ENCODE measurements at regions not wholly inside any gene's neighbourhood (a gene's known extent, or its start where the extent isn't known, plus 50 kb on each side); places are given as distances from the start of the nearest gene placed in this dataset.

- H3K79me2 ChIP-seq (ENCODE audit: insufficient read depth, low read length) = no peaks in the 10 kb centered on the region
- H2BK20ac ChIP-seq (ENCODE audit: low read depth, low read length, poor library complexity, severe bottlenecking) = no peak overlapping the region
- no peak overlapping the region for H3K56ac ChIP-seq (ENCODE audit: insufficient read length, low read depth, low read length)
- H3K18ac ChIP-seq (ENCODE audit: insufficient read length, low read depth, low read length) = no peak overlapping the region
- no peaks in the 10 kb centered on the region for H3K23me2 ChIP-seq (ENCODE audit: insufficient read length, low read depth, low read length, poor library complexity, severe bottlenecking)
- no peaks in the 10 kb centered on the region for H3K79me1 ChIP-seq (ENCODE audit: insufficient read depth, low read depth, low read length, poor library complexity, severe bottlenecking)
- H3K4me1 ChIP-seq (ENCODE audit: insufficient read depth, low read length) = no peaks in the 10 kb centered on the region
- no peak overlapping the region for H3K23ac ChIP-seq (ENCODE audit: insufficient read length, low read depth, low read length)
- no peaks in the 10 kb centered on the region for H4K20me1 ChIP-seq (ENCODE audit: control insufficient read depth, insufficient read depth, insufficient read length)
- H2BK5ac ChIP-seq (ENCODE audit: insufficient read length, low read length) = no peak overlapping the region
- Mint-ChIP-seq H3K27ac (no peak overlapping the region), H3K27me3 (ENCODE audit: low read depth) (no peaks in the 10 kb centered on the region), H3K4me1 (no peaks in the 10 kb centered on the region), H3K36me3 (ENCODE audit: insufficient read depth in 1 of 3, low read depth in 3 of 3) (peaks cover 0 to 7% (median 0%) of the 10 kb centered on the region in 3 experiments; a peak in 1 of 7 replicates), H3K9me3 (peaks cover 0 to 3% of the 10 kb centered on the region in 2 experiments; a peak in 1 of 5 replicates), H3K4me3 (no peak overlapping the region)
- no peak overlapping the region for H4K91ac ChIP-seq (ENCODE audit: insufficient read length, low read depth, low read length)
- H3K14ac ChIP-seq (ENCODE audit: insufficient read depth, low read length) = no peak overlapping the region
- 100% methylated on average over 1 of the region's 3 CpGs for WGBS (ENCODE audit: extremely low coverage, insufficient read length, low lambda C conversion rate)
- no peak overlapping the region for H3K27ac ChIP-seq (ENCODE audit: insufficient read length, low read depth, low read length)
- no peak overlapping the region for H2BK120ac ChIP-seq (ENCODE audit: low read depth, low read length, poor library complexity, severe bottlenecking)
- no peak overlapping the region for H2BK12ac ChIP-seq (ENCODE audit: insufficient read length, low read depth, low read length)
- no peak overlapping the region for H3K4me2 ChIP-seq (ENCODE audit: insufficient read depth, insufficient read length, low read length)
- no peak overlapping the region for H4K5ac ChIP-seq (ENCODE audit: insufficient read length, low read depth, low read length)
- TF ChIP-seq CTCF (conservative IDR thresholded peaks at IDR 0.05) = no peak
- no peak overlapping the region for H2AFZ ChIP-seq (ENCODE audit: low read length)
- H3T11ph ChIP-seq (ENCODE audit: low read length) = no peak overlapping the region
- no peaks in the 10 kb centered on the region for H3K9me3 ChIP-seq (ENCODE audit: control insufficient read depth, low read depth, low read length)
- H3K27me3 ChIP-seq (ENCODE audit: insufficient read depth, low read length) = no peaks in the 10 kb centered on the region
- H4K8ac ChIP-seq (replicated peaks; ENCODE audit: insufficient read length, low read depth, low read length) = no peak overlapping the region
- no peak overlapping the region for H2BK15ac ChIP-seq (ENCODE audit: low read depth, low read length)
- H2AK5ac ChIP-seq (ENCODE audit: insufficient read length, low read length) = no peak overlapping the region
- H3K4ac ChIP-seq (ENCODE audit: low read depth, low read length) = no peak overlapping the region
- no peak overlapping the region for H3K9ac ChIP-seq (ENCODE audit: extremely low read depth, insufficient read length, low read length)
- DNase-seq = no peak
Measured at GRCh38 chr4:120491481-120491880, 424.8 kb upstream of the MAD2L1 start.

All from H9 (cell line).